Kidney epithelial cell (primary cell): ENCODE measurements at regions not wholly inside any gene's neighbourhood (a gene's known extent, or its start where the extent isn't known, plus 50 kb on each side); places are given as distances from the start of the nearest gene placed in this dataset.

Experiments used
- DNase-seq: peaks from one replicate; pipeline ENCODE4 v3.0.0-alpha.2; 2010; ENCODE audit warnings: low read depth
- H3K27me3 ChIP-seq: 2 replicates; pipeline ENCODE4 v1.6.0; 2011; ENCODE audit warnings: low read length; ENCODE audit not compliant: control insufficient read depth, insufficient read depth
- H3K36me3 ChIP-seq: 2 replicates; pipeline ENCODE4 v1.5.1; 2011; ENCODE audit warnings: low read length; ENCODE audit not compliant: control insufficient read depth, insufficient read depth
- H3K4me3 ChIP-seq: 2 replicates; pipeline ENCODE4 v1.5.1; 2011; ENCODE audit warnings: low read depth, mild to moderate bottlenecking, control low read depth, low read length
- TF ChIP-seq, protein P1 (sequence below): IDR thresholded peaks from 2 replicates; pipeline ENCODE4 v1.5.1; 2011; ENCODE audit warnings: mild to moderate bottlenecking, moderate library complexity, low read length, control low read depth, inconsistent platforms; ENCODE audit not compliant: insufficient read depth, poor library complexity, severe bottlenecking

DNA sequence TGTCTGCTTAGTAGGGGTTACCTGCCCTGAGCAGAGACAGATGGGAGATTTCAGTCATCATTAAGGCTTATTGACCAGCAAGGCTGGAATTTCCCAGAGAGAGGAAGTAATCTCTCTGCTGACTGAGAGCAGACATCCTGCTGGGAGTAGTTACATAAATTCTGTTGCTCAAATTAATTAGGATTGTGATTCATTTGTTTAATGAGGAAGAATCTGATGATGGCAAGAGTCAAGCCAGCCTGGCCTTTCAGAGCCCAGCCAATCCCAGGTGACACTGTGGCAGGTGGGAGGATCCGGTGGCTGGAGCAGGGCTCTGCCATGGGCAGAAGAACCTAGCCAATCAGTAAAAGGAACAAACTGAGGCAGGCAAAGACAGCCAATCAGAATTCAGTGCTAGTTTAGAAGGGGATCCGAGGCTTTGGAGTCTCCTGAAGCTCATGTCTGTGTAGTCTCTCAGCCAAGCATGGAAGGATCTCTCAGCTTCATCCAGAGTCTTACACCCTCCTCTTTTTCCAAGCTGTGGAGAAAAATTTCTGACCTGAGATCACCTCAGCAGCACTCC lies 61.2 kb upstream of the CHST1 start:
- Histone ChIP-seq H3K36me3 (no peaks in the 10 kb centered on the region), H3K4me3 (no peak overlapping the region), H3K27me3 (peaks cover 3% of the 10 kb centered on the region)
- TF ChIP-seq, protein P1, sequence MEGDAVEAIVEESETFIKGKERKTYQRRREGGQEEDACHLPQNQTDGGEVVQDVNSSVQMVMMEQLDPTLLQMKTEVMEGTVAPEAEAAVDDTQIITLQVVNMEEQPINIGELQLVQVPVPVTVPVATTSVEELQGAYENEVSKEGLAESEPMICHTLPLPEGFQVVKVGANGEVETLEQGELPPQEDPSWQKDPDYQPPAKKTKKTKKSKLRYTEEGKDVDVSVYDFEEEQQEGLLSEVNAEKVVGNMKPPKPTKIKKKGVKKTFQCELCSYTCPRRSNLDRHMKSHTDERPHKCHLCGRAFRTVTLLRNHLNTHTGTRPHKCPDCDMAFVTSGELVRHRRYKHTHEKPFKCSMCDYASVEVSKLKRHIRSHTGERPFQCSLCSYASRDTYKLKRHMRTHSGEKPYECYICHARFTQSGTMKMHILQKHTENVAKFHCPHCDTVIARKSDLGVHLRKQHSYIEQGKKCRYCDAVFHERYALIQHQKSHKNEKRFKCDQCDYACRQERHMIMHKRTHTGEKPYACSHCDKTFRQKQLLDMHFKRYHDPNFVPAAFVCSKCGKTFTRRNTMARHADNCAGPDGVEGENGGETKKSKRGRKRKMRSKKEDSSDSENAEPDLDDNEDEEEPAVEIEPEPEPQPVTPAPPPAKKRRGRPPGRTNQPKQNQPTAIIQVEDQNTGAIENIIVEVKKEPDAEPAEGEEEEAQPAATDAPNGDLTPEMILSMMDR: no peak
- no peak for DNase-seq

DNA sequence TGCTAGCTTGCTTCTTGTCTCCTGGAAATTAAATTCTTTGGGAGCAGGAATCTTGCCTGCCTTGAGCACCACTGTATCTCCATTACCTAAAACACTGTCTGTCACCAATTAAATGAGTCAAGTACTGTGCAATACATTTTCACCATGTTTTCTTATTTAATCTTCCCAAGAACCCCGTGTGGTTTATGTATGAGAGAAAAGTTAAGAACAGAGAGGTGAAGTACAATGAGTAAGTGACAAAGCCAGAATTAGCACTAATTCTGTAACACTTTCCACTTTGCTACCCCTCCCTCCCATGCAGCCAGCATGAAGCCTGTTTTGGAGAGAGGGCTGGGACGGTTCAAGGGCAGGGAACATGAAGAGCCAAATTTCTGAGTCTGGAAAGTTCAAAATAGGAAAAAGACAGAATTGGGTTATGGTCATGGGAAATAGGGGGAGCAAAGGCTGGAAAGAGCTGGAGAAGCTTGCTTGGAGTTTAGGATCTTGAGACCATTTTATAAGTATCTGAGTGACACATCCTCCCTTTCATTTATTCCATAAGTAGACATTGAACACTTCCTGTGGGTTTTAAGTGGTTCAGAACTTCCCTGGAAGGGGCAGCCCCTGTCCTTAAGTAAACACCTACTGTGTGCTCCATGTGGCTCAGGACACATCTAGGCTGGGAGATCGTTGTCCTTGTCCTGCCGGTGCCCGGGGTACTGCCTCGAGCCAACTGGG lies 60.5 kb upstream of the CHST1 start:
- no peak for DNase-seq
- H3K27me3 ChIP-seq: peaks cover 4% of the 10 kb centered on the region
- H3K4me3 ChIP-seq: no peak overlapping the region
- H3K36me3 ChIP-seq: no peaks in the 10 kb centered on the region
- TF ChIP-seq, protein P1: no peak

DNA sequence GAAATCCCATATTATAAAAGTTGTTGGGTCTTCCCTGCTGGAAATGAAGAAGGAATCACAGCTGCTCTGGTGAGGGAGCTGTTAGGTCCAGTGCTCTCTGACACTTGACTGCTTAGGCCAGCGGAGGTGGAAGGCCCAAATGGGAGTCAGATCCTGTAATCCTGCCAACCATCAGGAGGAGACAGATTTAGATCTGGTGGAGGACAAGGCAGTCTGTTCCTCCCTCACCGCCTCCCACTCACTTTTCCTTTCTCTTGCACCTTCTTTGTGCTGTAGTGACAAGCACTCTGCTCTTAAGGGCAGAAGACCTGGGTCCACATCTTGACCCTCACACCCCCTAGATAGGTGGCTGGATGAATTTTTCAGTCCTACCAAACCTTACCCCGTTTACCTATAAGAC lies 59.7 kb upstream of the CHST1 start:
- Histone ChIP-seq H3K36me3 (no peaks in the 10 kb centered on the region), H3K27me3 (peaks cover 5% of the 10 kb centered on the region), H3K4me3 (no peak overlapping the region)
- TF ChIP-seq, protein P1: no peak
- DNase-seq: no peak

DNA sequence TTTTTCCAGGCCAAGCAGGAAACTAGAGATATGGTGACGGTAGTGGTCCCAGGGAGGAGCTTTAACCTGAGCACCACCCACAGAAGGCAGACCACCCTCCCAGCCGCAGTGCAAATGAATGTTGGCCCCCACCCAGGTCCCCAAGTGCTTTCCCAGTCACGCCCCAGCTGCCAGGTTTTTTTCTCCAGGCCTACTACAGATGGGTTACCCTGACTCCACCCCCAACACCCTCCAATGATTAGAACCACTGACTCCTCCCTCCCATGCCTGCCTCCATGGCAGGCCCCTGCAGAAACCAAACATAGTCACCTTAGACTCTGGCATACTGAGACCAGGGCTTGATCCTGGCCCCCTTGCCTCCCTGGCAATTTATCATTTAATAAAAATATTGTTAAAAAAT lies 58.7 kb upstream of the CHST1 start:
- H3K27me3 ChIP-seq: peaks cover 5% of the 10 kb centered on the region
- no peak for DNase-seq

DNA sequence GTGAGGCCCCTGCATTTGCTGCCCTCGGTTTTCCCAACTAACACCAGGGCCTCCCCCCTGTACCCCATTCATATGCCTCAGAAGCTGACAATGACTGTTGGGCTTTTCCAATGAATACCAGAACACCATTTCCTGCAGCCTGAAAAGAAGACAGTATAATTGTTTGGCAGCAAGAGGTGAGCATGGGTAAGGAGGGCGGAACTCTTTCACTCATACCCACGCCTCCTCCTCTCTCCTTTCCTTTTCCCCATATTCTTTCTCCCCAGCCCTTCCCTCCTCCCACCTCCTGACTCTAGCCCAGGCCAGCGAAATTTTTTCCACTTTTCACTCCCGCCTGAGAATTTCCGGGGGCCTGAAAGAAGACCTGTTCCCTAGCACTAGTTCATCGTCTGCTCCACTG lies 58.0 kb upstream of the CHST1 start:
- DNase-seq: no peak
- TF ChIP-seq, protein P1: no peak
- Histone ChIP-seq H3K36me3 (no peaks in the 10 kb centered on the region), H3K4me3 (no peak overlapping the region), H3K27me3 (peaks cover 7% of the 10 kb centered on the region)

More for the DNA sequence above, 58.7 kb upstream of the CHST1 start:
- no peak overlapping the region for H3K4me3 ChIP-seq
- no peaks in the 10 kb centered on the region for H3K36me3 ChIP-seq
- TF ChIP-seq, protein P1: no peak

DNA sequence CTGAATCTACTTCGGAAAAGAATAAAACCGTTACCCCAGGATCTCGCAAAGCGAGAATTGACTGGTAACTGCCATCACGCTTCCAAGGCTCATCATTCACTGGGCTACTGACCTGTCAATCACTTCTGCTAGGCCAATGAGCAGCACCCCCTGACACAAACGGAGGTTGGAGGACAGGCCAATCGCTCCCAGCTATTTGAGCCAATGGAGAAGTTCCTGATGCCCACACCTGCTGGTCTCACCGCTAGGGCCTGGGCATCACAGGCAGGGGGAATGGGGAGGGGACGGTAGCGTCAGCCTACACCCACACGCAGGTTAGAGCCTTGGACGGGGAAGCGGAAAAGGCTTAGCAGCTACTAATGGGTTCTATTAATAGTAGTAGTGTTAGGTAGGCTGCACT lies 56.7 kb upstream of the CHST1 start:
- Histone ChIP-seq H3K27me3 (peaks cover 10% of the 10 kb centered on the region), H3K4me3 (no peak overlapping the region), H3K36me3 (no peaks in the 10 kb centered on the region)
- DNase-seq: no peak
- TF ChIP-seq, protein P1: no peak
